HFFc6 (cell line): ENCODE measurements at regions not wholly inside any gene's neighbourhood (a gene's known extent, or its start where the extent isn't known, plus 50 kb on each side); places are given as distances from the start of the nearest gene placed in this dataset.

Experiments
- DNase-seq: peaks from one replicate; pipeline ENCODE4 v3.0.0-alpha.2; 2018
- H3K27ac Mint-ChIP-seq: 2 replicates; pipeline ENCODE4 v1.8.0; 2020; ENCODE audit warnings: mild to moderate bottlenecking, mixed read lengths
- H3K27me3 Mint-ChIP-seq: 2 replicates; pipeline ENCODE4 v1.8.0; 2021; ENCODE audit warnings: mild to moderate bottlenecking, moderate library complexity, mixed read lengths; ENCODE audit not compliant: insufficient read depth
- H3K36me3 Mint-ChIP-seq: 2 replicates; pipeline ENCODE4 v1.8.0; 2021; ENCODE audit warnings: low read depth, mixed read lengths
- H3K4me1 Mint-ChIP-seq: 2 replicates; pipeline ENCODE4 v1.8.0; 2020; ENCODE audit warnings: low read depth, mixed read lengths
- H3K4me3 Mint-ChIP-seq: 2 replicates; pipeline ENCODE4 v1.8.0; 2020; ENCODE audit warnings: mild to moderate bottlenecking, moderate library complexity, mixed read lengths
- H3K9me3 Mint-ChIP-seq: 2 replicates; pipeline ENCODE4 v1.8.0; 2020; ENCODE audit warnings: mild to moderate bottlenecking, mixed read lengths
- CTCF ChIP-seq: fragments of 200-600 bp; sonication (generic); IDR thresholded peaks from 2 replicates; pipeline ENCODE4 v1.5.0; 2021; ENCODE audit warnings: antibody characterized with exemption, mild to moderate bottlenecking

GRCh38 chr15:31858026-31858425 is 172.3 kb upstream of the CHRNA7 start:
- Mint-ChIP-seq H3K4me3 (no peak overlapping the region), H3K9me3 (no peaks in the 10 kb centered on the region), H3K27ac (no peak overlapping the region), H3K4me1 (no peaks in the 10 kb centered on the region), H3K36me3 (no peaks in the 10 kb centered on the region), H3K27me3 (peaks cover 3% of the 10 kb centered on the region)
- DNase-seq = no peak
- TF ChIP-seq CTCF = no peak

GRCh38 chr15:31866248-31866647 is 164.1 kb upstream of the CHRNA7 start:
- TF ChIP-seq CTCF = no peak
- H3K4me3 Mint-ChIP-seq = no peak overlapping the region
- DNase-seq = no peak
- no peaks in the 10 kb centered on the region for H3K9me3 Mint-ChIP-seq
- no peak overlapping the region for H3K27ac Mint-ChIP-seq
- H3K27me3 Mint-ChIP-seq = peaks cover 4% of the 10 kb centered on the region
- H3K36me3 Mint-ChIP-seq = no peaks in the 10 kb centered on the region
- H3K4me1 Mint-ChIP-seq = peaks cover 5% of the 10 kb centered on the region

GRCh38 chr15:31867536-31868442 is 162.5 kb upstream of the CHRNA7 start:
- DNase-seq = peak; percentile 29
- Mint-ChIP-seq H3K4me1 (peaks cover 7% of the 10 kb centered on the region), H3K4me3 (no peak overlapping the region; the same call in 1 of the 2 replicates), H3K9me3 (no peaks in the 10 kb centered on the region), H3K27ac (no peak overlapping the region), H3K36me3 (no peaks in the 10 kb centered on the region), H3K27me3 (peaks cover 4% of the 10 kb centered on the region; the same call in 1 of the 2 replicates)
- peak; percentile 92 for TF ChIP-seq CTCF

- TF ChIP-seq CTCF = no peak
- H3K27ac Mint-ChIP-seq = no peak overlapping the region
- H3K9me3 Mint-ChIP-seq = no peaks in the 10 kb centered on the region
- peak overlapping the region; percentile 79 for H3K4me3 Mint-ChIP-seq
- peaks cover 7% of the 10 kb centered on the region for H3K4me1 Mint-ChIP-seq
- H3K36me3 Mint-ChIP-seq = no peaks in the 10 kb centered on the region
- no peak for DNase-seq
- H3K27me3 Mint-ChIP-seq = peaks cover 4% of the 10 kb centered on the region; the same call in 1 of the 2 replicates
Observed at GRCh38 chr15:31869686-31870307, 160.5 kb upstream of the CHRNA7 start.

GRCh38 chr15:31870328-31871165 is 159.8 kb upstream of the CHRNA7 start, which contains the start of gene OTUD7A:
OTUD7A (minus strand) TSS chr15:31870673.
- peaks cover 3% of the 10 kb centered on the region; the same call in 1 of the 2 replicates for H3K27me3 Mint-ChIP-seq
- H3K4me3 Mint-ChIP-seq = peak within 1 kb of the TSS; percentile 87
- peak within 1 kb of the TSS; percentile 2; the same call in 1 of the 2 replicates for H3K27ac Mint-ChIP-seq
- TF ChIP-seq CTCF = no peak
- no peaks in the 10 kb centered on the region for H3K36me3 Mint-ChIP-seq
- peak; percentile 25 for DNase-seq
- peaks cover 7% of the 10 kb centered on the region for H3K4me1 Mint-ChIP-seq
- no peaks in the 10 kb centered on the region for H3K9me3 Mint-ChIP-seq
